GM12878 (cell line): ENCODE measurements at regions not wholly inside any gene's neighbourhood (a gene's known extent, or its start where the extent isn't known, plus 50 kb on each side); places are given as distances from the start of the nearest gene placed in this dataset.

Source experiments
- ATAC-seq: fragments of 200-7000 bp; cut with Tn5 transposase; 3 replicates; pipeline ENCODE4 v1.9.1; 2020; ENCODE audit warnings: mild to moderate bottlenecking, moderate library complexity
- BruUV-seq: library from RNA; stranded (reverse); fragments of 400-500 nt; replicated peaks from 2 replicates; lab custom pipeline; 2021; lab: Mats Ljungman, UMichigan
- CTCF ChIA-PET: fragments of 300-600 bp; sonication (Branson Sonifier 250); formaldehyde crosslinking; extraction: SDS; loops from one replicate; lab custom pipeline; 2021; ENCODE audit warnings: inconsistent platforms; lab: Yijun Ruan, JAX
- POLR2A ChIA-PET: fragments of 350-600 bp; formaldehyde crosslinking; extraction: SDS; loops from one replicate; lab custom pipeline; 2021; ENCODE audit warnings: inconsistent platforms; lab: Charles Lee
- RAD21 ChIA-PET: fragments of 300-600 bp; sonication (Branson Sonifier 250); formaldehyde crosslinking; loops from one replicate; lab custom pipeline; 2023; ENCODE audit warnings: antibody characterized with exemption; ENCODE audit not compliant: unreplicated experiment; lab: Charles Lee
- SMC1A ChIA-PET: fragments of 300-600 bp; sonication (Branson Sonifier 250); formaldehyde crosslinking; loops from one replicate; lab custom pipeline; 2023; ENCODE audit not compliant: unreplicated experiment, uncharacterized antibody; lab: Charles Lee
- DNase-seq: peaks from one replicate; pipeline ENCODE4 v3.0.0-alpha.2; 2011; ENCODE audit warnings: low read depth, low spot score
- FAIRE-seq: peaks from 3 replicates; lab custom pipeline; 2011; peaks lifted over from hg19 to GRCh38; lab: Jason Lieb, UNC
- H2AFZ ChIP-seq: 2 replicates; pipeline ENCODE4 v1.6.0; 2011; ENCODE audit warnings: low read depth, low read length, control low read depth; ENCODE audit not compliant: control insufficient read depth
- H3K27ac ChIP-seq: 2 replicates; pipeline ENCODE4 v1.5.1; 2011; ENCODE audit warnings: control low read depth; ENCODE audit not compliant: control insufficient read depth, insufficient read depth
- H3K27me3 ChIP-seq, 2 experiments: replicated peaks in 1 of 2; 2 replicates each; pipeline versions ENCODE4 v1.6.0 to v1.6.1; 2011; ENCODE audit warnings: low read length in 1 of 2; ENCODE audit not compliant: control insufficient read depth in 2 of 2, insufficient read depth in 2 of 2
- H3K36me3 ChIP-seq, 2 experiments: 2 replicates each; pipeline ENCODE4 v1.5.1; 2011; ENCODE audit warnings: low read length in 1 of 2; ENCODE audit not compliant: control insufficient read depth in 2 of 2, insufficient read depth in 2 of 2
- H3K4me1 ChIP-seq: 2 replicates; pipeline ENCODE4 v1.6.1; 2011; ENCODE audit warnings: mild to moderate bottlenecking, low read length, moderate library complexity, mixed read lengths; ENCODE audit not compliant: control insufficient read depth, insufficient read depth
- H3K4me2 ChIP-seq: 2 replicates; pipeline ENCODE4 v1.6.0; 2011; ENCODE audit warnings: control low read depth; ENCODE audit not compliant: control insufficient read depth, insufficient read depth
- H3K4me3 ChIP-seq: fragments of 200-600 bp; sonication (generic); 2 replicates; pipeline ENCODE4 v1.5.1; 2016
- H3K79me2 ChIP-seq: 2 replicates; pipeline ENCODE4 v1.6.0; 2011; ENCODE audit warnings: low read length; ENCODE audit not compliant: control insufficient read depth, insufficient read depth
- H3K9ac ChIP-seq: 2 replicates; pipeline ENCODE4 v1.8.0; 2011; ENCODE audit warnings: low read length, control low read depth, mixed read lengths; ENCODE audit not compliant: control insufficient read depth, insufficient read depth
- H3K9me3 ChIP-seq: replicated peaks from 3 replicates; pipeline ENCODE4 v1.5.1; 2011; ENCODE audit warnings: mild to moderate bottlenecking, low read length; ENCODE audit not compliant: control insufficient read depth, insufficient read depth
- H4K20me1 ChIP-seq: 2 replicates; pipeline ENCODE4 v1.6.0; 2011; ENCODE audit not compliant: control insufficient read depth, insufficient read depth
- ASH2L ChIP-seq: fragments of 300-600, 200-600 bp; sonication (generic); IDR thresholded peaks from 2 replicates; pipeline ENCODE4 v1.6.1; 2017; ENCODE audit warnings: low read depth, mild to moderate bottlenecking, borderline replicate concordance
- CHD1 ChIP-seq: IDR thresholded peaks from 2 replicates; pipeline ENCODE4 v1.6.1; 2012; ENCODE audit warnings: low read depth, low read length, improper control_type of control experiment
- CHD2 ChIP-seq: IDR thresholded peaks from 2 replicates; pipeline ENCODE4 v1.6.1; 2011; ENCODE audit warnings: low read depth, low read length, improper control_type of control experiment, borderline replicate concordance
- CHD4 ChIP-seq: fragments of 200-600 bp; sonication (generic); IDR thresholded peaks from 2 replicates; pipeline ENCODE4 v1.6.1; 2016; ENCODE audit warnings: mild to moderate bottlenecking
- FOS ChIP-seq: IDR thresholded peaks from 3 replicates; pipeline ENCODE4 v1.6.1; 2011; ENCODE audit warnings: borderline replicate concordance; ENCODE audit not compliant: insufficient read length; ENCODE audit errors: extremely low read depth
- KAT2A ChIP-seq: conservative IDR thresholded peaks from 2 replicates; pipeline ENCODE4 v1.6.1; 2011; ENCODE audit warnings: low read depth, low read length; ENCODE audit not compliant: control insufficient read depth
- KDM1A ChIP-seq: fragments of 200-600 bp; sonication (generic); IDR thresholded peaks from 2 replicates; pipeline ENCODE4 v1.6.1; 2016; ENCODE audit warnings: borderline replicate concordance
- NFYA ChIP-seq: IDR thresholded peaks from 2 replicates; pipeline ENCODE4 v1.6.1; 2011; ENCODE audit warnings: low read depth, mild to moderate bottlenecking, low read length, improper control_type of control experiment, borderline replicate concordance
- PAX5 ChIP-seq: IDR thresholded peaks from 2 replicates; pipeline ENCODE4 v1.6.1; 2011; ENCODE audit warnings: low read depth, low read length, borderline replicate concordance
- SMAD5 ChIP-seq: IDR thresholded peaks from 2 replicates; pipeline ENCODE4 v1.6.1; 2016; ENCODE audit warnings: antibody characterized with exemption, low read depth
- SREBF2 ChIP-seq: IDR thresholded peaks from 2 replicates; pipeline ENCODE4 v1.6.1; 2012; ENCODE audit warnings: mild to moderate bottlenecking, low read length
- STAT1 ChIP-seq: fragments of 450-650 bp; conservative IDR thresholded peaks from 2 replicates; pipeline ENCODE4 v1.6.1; 2014; ENCODE audit warnings: antibody characterized with exemption, mild to moderate bottlenecking
- SUPT20H ChIP-seq: IDR thresholded peaks from 2 replicates; pipeline ENCODE4 v1.6.1; 2011; ENCODE audit warnings: low read depth, mild to moderate bottlenecking, low read length, moderate library complexity, borderline replicate concordance; ENCODE audit not compliant: control insufficient read depth
- ZBTB11 ChIP-seq: fragments of 450-650 bp; formaldehyde crosslinking; IDR thresholded peaks from 2 replicates; pipeline ENCODE4 v1.5.0; 2022; ENCODE audit warnings: mild to moderate bottlenecking, missing genetic modification characterization
- WGBS: methylation state at CpG from one replicate; pipeline ENCODE4 v1.1.6; 2016; ENCODE audit warnings: low lambda C conversion rate; ENCODE audit not compliant: insufficient replicate concordance, insufficient coverage; ENCODE audit errors: missing lambda C conversion rate; 5-methylcytosine and 5-hydroxymethylcytosine counted together
- in situ Hi-C: fragments of 300-500 bp; cut with MboI; formaldehyde crosslinking; loops from 9 replicates; pipeline ENCODE4 v1.14.3; 2018; ENCODE audit warnings: mixed read lengths
- intact Hi-C: fragments of 100-400 bp; cut with micrococcal nuclease; formaldehyde crosslinking; loops from one replicate; pipeline ENCODE4 v1.14.2; 2022; ENCODE audit not compliant: unreplicated experiment
- TF ChIP-seq, protein P1 (sequence below): fragments of 450-650 bp; IDR thresholded peaks from 2 replicates; pipeline ENCODE4 v1.6.1; 2016; ENCODE audit warnings: mild to moderate bottlenecking
- TF ChIP-seq, protein P2 (sequence below): IDR thresholded peaks from 2 replicates; pipeline ENCODE4 v1.6.1; 2012; ENCODE audit warnings: low read depth, low read length, improper control_type of control experiment
- TF ChIP-seq, protein P3 (sequence below): fragments of 450-650 bp; IDR thresholded peaks from 2 replicates; pipeline ENCODE4 v1.6.1; 2016; ENCODE audit warnings: mild to moderate bottlenecking

- ChIA-PET SMC1A (no interaction called here), POLR2A (no interaction called here), RAD21 (no interaction called here), CTCF (no interaction called here)
- Histone ChIP-seq H3K27ac (no peak overlapping the region), H2AFZ (no peak overlapping the region), H3K4me2 (no peak overlapping the region), H3K9ac (no peak overlapping the region), H3K79me2 (no peaks in the 10 kb centered on the region), H3K4me1 (no peaks in the 10 kb centered on the region), H4K20me1 (no peaks in the 10 kb centered on the region), H3K4me3 (no peak overlapping the region), H3K27me3 (peaks cover 2 to 5% of the 10 kb centered on the region in 2 experiments; a peak in 2 of 4 replicates), H3K36me3 (no peaks in the 10 kb centered on the region), H3K9me3 (no peaks in the 10 kb centered on the region)
- no peak for ATAC-seq
- TF ChIP-seq CHD2: no peak
- no peak for TF ChIP-seq SUPT20H
- TF ChIP-seq, protein P1, sequence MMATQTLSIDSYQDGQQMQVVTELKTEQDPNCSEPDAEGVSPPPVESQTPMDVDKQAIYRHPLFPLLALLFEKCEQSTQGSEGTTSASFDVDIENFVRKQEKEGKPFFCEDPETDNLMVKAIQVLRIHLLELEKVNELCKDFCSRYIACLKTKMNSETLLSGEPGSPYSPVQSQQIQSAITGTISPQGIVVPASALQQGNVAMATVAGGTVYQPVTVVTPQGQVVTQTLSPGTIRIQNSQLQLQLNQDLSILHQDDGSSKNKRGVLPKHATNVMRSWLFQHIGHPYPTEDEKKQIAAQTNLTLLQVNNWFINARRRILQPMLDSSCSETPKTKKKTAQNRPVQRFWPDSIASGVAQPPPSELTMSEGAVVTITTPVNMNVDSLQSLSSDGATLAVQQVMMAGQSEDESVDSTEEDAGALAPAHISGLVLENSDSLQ: no peak
- TF ChIP-seq, protein P2, sequence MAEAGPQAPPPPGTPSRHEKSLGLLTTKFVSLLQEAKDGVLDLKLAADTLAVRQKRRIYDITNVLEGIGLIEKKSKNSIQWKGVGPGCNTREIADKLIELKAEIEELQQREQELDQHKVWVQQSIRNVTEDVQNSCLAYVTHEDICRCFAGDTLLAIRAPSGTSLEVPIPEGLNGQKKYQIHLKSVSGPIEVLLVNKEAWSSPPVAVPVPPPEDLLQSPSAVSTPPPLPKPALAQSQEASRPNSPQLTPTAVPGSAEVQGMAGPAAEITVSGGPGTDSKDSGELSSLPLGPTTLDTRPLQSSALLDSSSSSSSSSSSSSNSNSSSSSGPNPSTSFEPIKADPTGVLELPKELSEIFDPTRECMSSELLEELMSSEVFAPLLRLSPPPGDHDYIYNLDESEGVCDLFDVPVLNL: no peak
- no peak for TF ChIP-seq NFYA
- no peak for TF ChIP-seq SREBF2
- TF ChIP-seq KDM1A: no peak
- no peak for TF ChIP-seq SMAD5
- TF ChIP-seq ASH2L: no peak
- no peak for TF ChIP-seq PAX5
- no peak for TF ChIP-seq KAT2A
- no peak for TF ChIP-seq CHD1
- no peak for TF ChIP-seq FOS
- no peak for TF ChIP-seq CHD4
- TF ChIP-seq ZBTB11 (CRISPR knock-in tag): no peak
- TF ChIP-seq STAT1: no peak
- TF ChIP-seq, protein P3, sequence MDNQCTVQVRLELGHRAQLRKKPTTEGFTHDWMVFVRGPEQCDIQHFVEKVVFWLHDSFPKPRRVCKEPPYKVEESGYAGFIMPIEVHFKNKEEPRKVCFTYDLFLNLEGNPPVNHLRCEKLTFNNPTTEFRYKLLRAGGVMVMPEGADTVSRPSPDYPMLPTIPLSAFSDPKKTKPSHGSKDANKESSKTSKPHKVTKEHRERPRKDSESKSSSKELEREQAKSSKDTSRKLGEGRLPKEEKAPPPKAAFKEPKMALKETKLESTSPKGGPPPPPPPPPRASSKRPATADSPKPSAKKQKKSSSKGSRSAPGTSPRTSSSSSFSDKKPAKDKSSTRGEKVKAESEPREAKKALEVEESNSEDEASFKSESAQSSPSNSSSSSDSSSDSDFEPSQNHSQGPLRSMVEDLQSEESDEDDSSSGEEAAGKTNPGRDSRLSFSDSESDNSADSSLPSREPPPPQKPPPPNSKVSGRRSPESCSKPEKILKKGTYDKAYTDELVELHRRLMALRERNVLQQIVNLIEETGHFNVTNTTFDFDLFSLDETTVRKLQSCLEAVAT: no peak
- intact Hi-C loops: no loop called here
- FAIRE-seq: no peak
- in situ Hi-C loops: no loop called here
- BruUV-seq: no TSS peak
- WGBS: 57% methylated on average over 7 of the region's 7 CpGs
- DNase-seq: no peak
Measured at GRCh38 chr20:40630099-40630498, 58.9 kb downstream of the MAFB start.
